Lower leg skin (tissue), 3 donors: ENCODE measurements at regions not wholly inside any gene's neighbourhood (a gene's known extent, or its start where the extent isn't known, plus 50 kb on each side); places are given as distances from the start of the nearest gene placed in this dataset.

Experiments
- POLR2A ChIP-seq, 2 donors: fragments of 450-650 bp; IDR thresholded peaks; one replicate each; pipeline ENCODE4 v1.6.1; 2016 to 2017; ENCODE audit warnings: antibody characterized with exemption in 2 of 2, mild to moderate bottlenecking in 1 of 2, moderate library complexity in 1 of 2
- TF ChIP-seq, protein P1 (sequence below), 3 donors: fragments of 450-650 bp; IDR thresholded peaks; one replicate each; pipeline ENCODE4 v1.5.1; 2016; ENCODE audit warnings: antibody characterized with exemption in 3 of 3, mild to moderate bottlenecking in 3 of 3, moderate library complexity in 2 of 3

DNA sequence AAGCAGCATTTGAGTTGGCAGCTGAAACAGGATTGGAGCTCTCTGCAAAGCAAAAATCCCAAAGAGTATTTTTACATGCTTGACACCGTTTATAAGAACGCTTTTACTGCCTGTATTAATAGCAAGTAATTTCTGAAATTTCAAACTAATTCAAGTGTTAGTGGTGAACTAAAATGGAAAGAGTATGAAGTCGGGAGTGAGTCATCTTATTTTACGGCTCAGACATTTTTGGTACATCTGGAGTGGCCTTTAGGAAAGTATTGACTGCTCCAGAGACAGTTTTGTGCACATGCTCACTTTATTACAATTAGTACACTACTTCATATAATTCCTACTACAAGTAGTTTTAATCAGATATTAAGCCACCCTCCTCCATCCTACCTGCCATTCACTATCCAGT is 167.4 kb downstream of the SLITRK6 start:
- TF ChIP-seq, protein P1, sequence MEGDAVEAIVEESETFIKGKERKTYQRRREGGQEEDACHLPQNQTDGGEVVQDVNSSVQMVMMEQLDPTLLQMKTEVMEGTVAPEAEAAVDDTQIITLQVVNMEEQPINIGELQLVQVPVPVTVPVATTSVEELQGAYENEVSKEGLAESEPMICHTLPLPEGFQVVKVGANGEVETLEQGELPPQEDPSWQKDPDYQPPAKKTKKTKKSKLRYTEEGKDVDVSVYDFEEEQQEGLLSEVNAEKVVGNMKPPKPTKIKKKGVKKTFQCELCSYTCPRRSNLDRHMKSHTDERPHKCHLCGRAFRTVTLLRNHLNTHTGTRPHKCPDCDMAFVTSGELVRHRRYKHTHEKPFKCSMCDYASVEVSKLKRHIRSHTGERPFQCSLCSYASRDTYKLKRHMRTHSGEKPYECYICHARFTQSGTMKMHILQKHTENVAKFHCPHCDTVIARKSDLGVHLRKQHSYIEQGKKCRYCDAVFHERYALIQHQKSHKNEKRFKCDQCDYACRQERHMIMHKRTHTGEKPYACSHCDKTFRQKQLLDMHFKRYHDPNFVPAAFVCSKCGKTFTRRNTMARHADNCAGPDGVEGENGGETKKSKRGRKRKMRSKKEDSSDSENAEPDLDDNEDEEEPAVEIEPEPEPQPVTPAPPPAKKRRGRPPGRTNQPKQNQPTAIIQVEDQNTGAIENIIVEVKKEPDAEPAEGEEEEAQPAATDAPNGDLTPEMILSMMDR (IDR thresholded peaks at IDR 0.05): no peak
- TF ChIP-seq POLR2A (IDR thresholded peaks at IDR 0.05): no peak
